ENCODE measurements at regions not wholly inside any gene's neighbourhood (a gene's known extent, or its start where the extent isn't known, plus 50 kb on each side); places are given as distances from the start of the nearest gene placed in this dataset.

DNA sequence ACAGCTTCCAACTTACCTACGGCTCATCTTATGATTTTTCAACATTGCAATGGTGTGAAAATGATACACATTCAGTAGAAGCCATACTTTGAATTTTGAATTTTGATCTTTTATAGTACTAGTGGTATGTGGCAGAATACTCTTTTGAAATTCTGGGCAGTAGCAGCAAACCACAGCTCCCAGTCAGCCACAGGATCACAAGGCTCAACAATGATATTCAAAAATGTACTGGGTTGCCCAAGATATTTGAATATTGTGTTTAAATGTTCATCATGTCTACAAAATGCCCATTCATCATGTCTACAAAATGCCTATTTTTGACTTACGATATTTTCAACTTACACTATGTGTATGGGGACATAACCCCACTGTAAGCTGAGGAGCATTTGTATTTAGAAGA is 81.3 kb upstream of the PRR16 start:
- TF ChIP-seq, protein P1, sequence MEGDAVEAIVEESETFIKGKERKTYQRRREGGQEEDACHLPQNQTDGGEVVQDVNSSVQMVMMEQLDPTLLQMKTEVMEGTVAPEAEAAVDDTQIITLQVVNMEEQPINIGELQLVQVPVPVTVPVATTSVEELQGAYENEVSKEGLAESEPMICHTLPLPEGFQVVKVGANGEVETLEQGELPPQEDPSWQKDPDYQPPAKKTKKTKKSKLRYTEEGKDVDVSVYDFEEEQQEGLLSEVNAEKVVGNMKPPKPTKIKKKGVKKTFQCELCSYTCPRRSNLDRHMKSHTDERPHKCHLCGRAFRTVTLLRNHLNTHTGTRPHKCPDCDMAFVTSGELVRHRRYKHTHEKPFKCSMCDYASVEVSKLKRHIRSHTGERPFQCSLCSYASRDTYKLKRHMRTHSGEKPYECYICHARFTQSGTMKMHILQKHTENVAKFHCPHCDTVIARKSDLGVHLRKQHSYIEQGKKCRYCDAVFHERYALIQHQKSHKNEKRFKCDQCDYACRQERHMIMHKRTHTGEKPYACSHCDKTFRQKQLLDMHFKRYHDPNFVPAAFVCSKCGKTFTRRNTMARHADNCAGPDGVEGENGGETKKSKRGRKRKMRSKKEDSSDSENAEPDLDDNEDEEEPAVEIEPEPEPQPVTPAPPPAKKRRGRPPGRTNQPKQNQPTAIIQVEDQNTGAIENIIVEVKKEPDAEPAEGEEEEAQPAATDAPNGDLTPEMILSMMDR (IDR thresholded peaks at IDR 0.05; ENCODE audit: low read depth, low read length) = no peak
- no peak overlapping the region for H3K27ac ChIP-seq

DNA sequence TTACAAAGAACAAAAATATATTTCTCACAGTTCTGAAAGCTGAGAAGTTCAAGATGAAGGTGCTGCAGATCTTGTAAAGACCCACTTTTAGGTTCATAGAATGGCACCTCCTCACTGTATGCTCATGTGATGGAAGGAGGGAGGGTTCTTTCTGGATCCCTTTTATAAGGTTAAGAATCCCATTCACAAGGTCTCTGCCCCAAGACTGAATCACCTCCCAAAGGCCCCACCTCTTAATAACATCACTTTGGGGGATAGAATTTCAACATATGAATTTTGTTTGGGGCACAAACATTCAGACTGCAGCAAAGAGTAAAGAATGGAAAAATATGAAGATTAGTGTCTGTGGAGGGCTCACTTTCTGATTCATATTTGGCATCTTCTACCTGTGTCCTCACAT is 77.1 kb upstream of the PRR16 start:
- Histone ChIP-seq H3K9me3 (ENCODE audit: low read depth) (no peaks in the 10 kb centered on the region), H3K36me3 (no peaks in the 10 kb centered on the region), H3K27ac (no peak overlapping the region), H3K4me3 (no peak overlapping the region), H3K4me1 (ENCODE audit: low read depth) (no peaks in the 10 kb centered on the region), H3K27me3 (no peaks in the 10 kb centered on the region)
- DNase-seq (ENCODE audit: low read depth in 1 of 2, low spot score in 1 of 2) = no peak
- TF ChIP-seq, protein P1 (IDR thresholded peaks at IDR 0.05; ENCODE audit: low read depth, low read length) = no peak

More for the DNA sequence above, 81.3 kb upstream of the PRR16 start:
- no peak overlapping the region for H3K4me3 ChIP-seq
- no peaks in the 10 kb centered on the region for H3K36me3 ChIP-seq
- H3K4me1 ChIP-seq (ENCODE audit: low read depth) = no peaks in the 10 kb centered on the region
- H3K27me3 ChIP-seq = no peaks in the 10 kb centered on the region
- peak in 1 of 2 donors; percentile 26 for DNase-seq (ENCODE audit: low read depth in 1 of 2, low spot score in 1 of 2)
- H3K9me3 ChIP-seq (ENCODE audit: low read depth) = no peaks in the 10 kb centered on the region

DNA sequence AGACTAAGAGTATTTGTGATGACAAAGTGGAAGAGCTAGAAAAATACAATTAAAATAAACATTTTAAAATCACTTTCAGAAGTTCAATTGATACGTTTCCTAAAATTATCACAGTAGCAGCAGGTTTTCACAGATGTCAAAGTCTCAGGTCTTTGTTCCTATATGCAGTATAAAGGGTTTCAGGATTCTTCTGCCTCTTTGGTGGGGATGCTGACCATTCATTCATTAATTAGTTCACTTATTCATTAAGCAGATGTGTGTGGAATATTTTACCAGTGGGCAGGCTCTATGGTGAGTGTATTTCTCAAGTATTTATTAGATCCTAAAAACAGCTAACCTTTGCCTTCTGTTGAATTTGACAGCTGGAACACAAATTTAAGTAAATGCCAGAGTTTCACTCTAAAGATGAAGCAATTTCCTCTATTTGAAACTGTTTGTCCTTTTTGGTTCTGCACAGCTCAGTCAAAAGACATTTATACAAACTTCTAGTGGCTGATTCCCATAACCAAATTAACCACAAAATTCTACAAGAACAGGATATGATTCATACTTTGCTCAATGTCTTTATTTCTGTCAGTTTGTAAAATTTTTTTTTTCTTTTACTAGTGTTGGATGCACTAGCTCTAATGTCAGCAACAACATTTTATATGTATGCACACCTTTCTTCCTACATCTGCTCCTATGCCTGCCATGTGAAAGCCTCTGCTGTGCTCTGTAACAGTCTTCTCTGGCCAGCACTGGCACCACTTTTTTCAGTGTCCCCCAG is 75.9 kb upstream of the PRR16 start:
- no peaks in the 10 kb centered on the region for H3K36me3 ChIP-seq
- DNase-seq (ENCODE audit: low read depth in 1 of 2, low spot score in 1 of 2) = peak in 1 of 2 donors; percentile 94
- TF ChIP-seq, protein P1 (IDR thresholded peaks at IDR 0.05; ENCODE audit: low read depth, low read length) = no peak
- H3K27me3 ChIP-seq = no peaks in the 10 kb centered on the region
- no peak overlapping the region for H3K4me3 ChIP-seq
- no peaks in the 10 kb centered on the region for H3K4me1 ChIP-seq (ENCODE audit: low read depth)
- H3K27ac ChIP-seq = no peak overlapping the region
- H3K9me3 ChIP-seq (ENCODE audit: low read depth) = no peaks in the 10 kb centered on the region

DNA sequence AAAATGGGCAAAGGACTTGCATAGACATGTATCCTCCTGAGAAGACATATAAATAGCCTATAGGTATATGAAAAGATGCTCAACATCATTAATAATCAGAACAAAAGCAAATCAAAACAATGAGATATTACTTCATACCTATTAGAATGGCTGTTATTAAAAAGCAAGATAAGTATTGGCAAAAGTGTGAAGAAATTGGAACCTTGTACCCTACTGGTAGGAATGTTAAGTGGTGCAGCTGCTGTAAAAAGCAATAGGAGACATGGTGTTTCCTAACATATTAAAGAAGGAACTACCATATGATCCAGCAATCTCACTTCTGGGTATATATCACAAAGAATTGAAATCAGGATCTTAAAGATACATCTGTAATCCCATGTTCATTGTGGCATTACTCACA is 69.8 kb upstream of the PRR16 start:
- no peak for DNase-seq (ENCODE audit: low read depth in 1 of 2, low spot score in 1 of 2)
- H3K4me1 ChIP-seq (ENCODE audit: low read depth) = no peaks in the 10 kb centered on the region
- no peaks in the 10 kb centered on the region for H3K9me3 ChIP-seq (ENCODE audit: low read depth)
- H3K27ac ChIP-seq = no peak overlapping the region
- H3K4me3 ChIP-seq = no peak overlapping the region
- TF ChIP-seq, protein P1 (IDR thresholded peaks at IDR 0.05; ENCODE audit: low read depth, low read length) = peak; percentile 11
- no peaks in the 10 kb centered on the region for H3K27me3 ChIP-seq
- no peaks in the 10 kb centered on the region for H3K36me3 ChIP-seq

DNA sequence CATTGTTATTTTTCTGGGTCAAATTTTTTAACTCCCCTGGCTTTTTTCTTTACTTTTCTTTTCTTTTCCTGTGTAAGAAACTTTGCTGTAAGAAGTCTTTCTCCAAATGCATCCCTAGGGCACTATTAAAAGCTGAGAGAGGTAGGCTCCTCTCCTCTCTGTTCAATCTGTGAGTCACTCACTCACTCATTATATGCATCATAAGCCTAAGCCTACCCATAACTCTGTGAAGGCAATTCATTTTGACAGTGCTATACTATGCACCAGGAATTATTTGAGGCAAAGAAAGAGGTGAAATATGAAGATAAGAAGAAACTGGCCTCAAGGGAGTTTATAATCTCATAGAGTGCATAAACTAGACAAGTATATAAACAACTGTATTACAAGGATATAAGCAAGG is 67.9 kb upstream of the PRR16 start:
- Histone ChIP-seq H3K36me3 (no peaks in the 10 kb centered on the region), H3K27me3 (no peaks in the 10 kb centered on the region), H3K4me1 (ENCODE audit: low read depth) (no peaks in the 10 kb centered on the region), H3K4me3 (no peak overlapping the region), H3K27ac (no peak overlapping the region), H3K9me3 (ENCODE audit: low read depth) (no peaks in the 10 kb centered on the region)
- DNase-seq (ENCODE audit: low read depth in 1 of 2, low spot score in 1 of 2) = no peak
- TF ChIP-seq, protein P1 (IDR thresholded peaks at IDR 0.05; ENCODE audit: low read depth, low read length) = no peak

Measured in cardiac muscle cell (in vitro differentiated cells and primary cell).